ENCODE measurements at regions not wholly inside any gene's neighbourhood (a gene's known extent, or its start where the extent isn't known, plus 50 kb on each side); places are given as distances from the start of the nearest gene placed in this dataset.

- no peak for TF ChIP-seq CTCF (IDR thresholded peaks at IDR 0.05 in 4 of 5, conservative IDR thresholded peaks at IDR 0.05 in 1 of 5)
- TF ChIP-seq POLR2A (IDR thresholded peaks at IDR 0.05), result no peak
These were observed 460.3 kb downstream of the ANKRD7 start for GRCh38 chr7:118684796-118685195.

Measured in gastrocnemius medialis (tissue), 4 donors.